Lower leg skin (tissue), 3 donors: ENCODE measurements at regions not wholly inside any gene's neighbourhood (a gene's known extent, or its start where the extent isn't known, plus 50 kb on each side); places are given as distances from the start of the nearest gene placed in this dataset.

Experiments
- POLR2A ChIP-seq, 2 donors: fragments of 450-650 bp; IDR thresholded peaks; one replicate each; pipeline ENCODE4 v1.6.1; 2016 to 2017; ENCODE audit warnings: antibody characterized with exemption in 2 of 2, mild to moderate bottlenecking in 1 of 2, moderate library complexity in 1 of 2
- TF ChIP-seq, protein P1 (sequence below), 3 donors: fragments of 450-650 bp; IDR thresholded peaks; one replicate each; pipeline ENCODE4 v1.5.1; 2016; ENCODE audit warnings: antibody characterized with exemption in 3 of 3, mild to moderate bottlenecking in 3 of 3, moderate library complexity in 2 of 3

DNA sequence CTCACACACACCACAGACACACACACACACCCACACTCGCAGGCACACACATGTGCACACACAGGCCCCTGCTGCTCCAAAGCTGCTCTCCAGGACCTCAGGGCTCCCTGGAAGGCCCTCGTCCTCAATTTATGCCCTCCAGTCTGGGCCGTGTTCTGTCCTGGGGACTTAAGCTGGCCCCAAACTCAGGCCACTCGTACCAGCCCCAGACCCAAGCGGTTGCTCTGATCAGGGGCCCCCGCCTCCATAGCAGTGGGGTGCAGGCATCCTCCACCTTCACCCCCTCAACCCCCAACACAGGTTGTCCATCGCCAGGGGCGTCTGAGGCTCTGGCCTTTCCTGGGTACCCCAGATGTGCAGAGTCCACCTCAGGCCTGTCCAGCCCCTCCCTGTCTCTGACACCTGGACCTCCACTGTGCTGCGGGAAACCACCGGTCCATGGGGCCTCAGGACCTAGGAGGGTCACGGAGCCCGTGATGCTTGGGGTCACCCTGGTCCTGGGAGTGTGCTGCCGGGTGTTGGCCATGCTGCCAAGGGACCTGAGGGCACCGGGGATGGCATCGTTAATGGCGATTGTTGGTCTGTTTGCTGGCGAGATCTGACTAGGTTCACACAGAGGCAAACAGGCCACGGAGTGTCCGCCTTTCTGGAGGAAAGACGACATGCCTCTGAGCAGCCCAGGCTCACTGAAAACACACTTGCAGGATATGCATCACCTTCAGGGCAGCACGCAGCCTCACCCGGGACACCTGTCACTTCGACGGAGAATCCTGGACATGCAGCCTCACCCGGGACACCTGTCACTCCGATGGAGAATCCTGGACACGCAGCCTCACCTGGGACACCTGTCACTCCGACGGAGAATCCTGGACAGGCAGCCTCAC is 155.6 kb downstream of the NDUFA10 start:
- TF ChIP-seq POLR2A (IDR thresholded peaks at IDR 0.05) = no peak
- TF ChIP-seq, protein P1, sequence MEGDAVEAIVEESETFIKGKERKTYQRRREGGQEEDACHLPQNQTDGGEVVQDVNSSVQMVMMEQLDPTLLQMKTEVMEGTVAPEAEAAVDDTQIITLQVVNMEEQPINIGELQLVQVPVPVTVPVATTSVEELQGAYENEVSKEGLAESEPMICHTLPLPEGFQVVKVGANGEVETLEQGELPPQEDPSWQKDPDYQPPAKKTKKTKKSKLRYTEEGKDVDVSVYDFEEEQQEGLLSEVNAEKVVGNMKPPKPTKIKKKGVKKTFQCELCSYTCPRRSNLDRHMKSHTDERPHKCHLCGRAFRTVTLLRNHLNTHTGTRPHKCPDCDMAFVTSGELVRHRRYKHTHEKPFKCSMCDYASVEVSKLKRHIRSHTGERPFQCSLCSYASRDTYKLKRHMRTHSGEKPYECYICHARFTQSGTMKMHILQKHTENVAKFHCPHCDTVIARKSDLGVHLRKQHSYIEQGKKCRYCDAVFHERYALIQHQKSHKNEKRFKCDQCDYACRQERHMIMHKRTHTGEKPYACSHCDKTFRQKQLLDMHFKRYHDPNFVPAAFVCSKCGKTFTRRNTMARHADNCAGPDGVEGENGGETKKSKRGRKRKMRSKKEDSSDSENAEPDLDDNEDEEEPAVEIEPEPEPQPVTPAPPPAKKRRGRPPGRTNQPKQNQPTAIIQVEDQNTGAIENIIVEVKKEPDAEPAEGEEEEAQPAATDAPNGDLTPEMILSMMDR (IDR thresholded peaks at IDR 0.05) = no peak
